Stimulated activated CD4-positive, alpha-beta T cell treated with anti-CD3 and anti-CD28 coated beads, Interleukin-4, amount 100 ng/mL, for 24 hours (primary cell): ENCODE measurements at regions not wholly inside any gene's neighbourhood (a gene's known extent, or its start where the extent isn't known, plus 50 kb on each side); places are given as distances from the start of the nearest gene placed in this dataset.

Experiments used
- DNase-seq: peaks from one replicate; pipeline ENCODE4 v3.0.0-alpha.2; 2020

DNA sequence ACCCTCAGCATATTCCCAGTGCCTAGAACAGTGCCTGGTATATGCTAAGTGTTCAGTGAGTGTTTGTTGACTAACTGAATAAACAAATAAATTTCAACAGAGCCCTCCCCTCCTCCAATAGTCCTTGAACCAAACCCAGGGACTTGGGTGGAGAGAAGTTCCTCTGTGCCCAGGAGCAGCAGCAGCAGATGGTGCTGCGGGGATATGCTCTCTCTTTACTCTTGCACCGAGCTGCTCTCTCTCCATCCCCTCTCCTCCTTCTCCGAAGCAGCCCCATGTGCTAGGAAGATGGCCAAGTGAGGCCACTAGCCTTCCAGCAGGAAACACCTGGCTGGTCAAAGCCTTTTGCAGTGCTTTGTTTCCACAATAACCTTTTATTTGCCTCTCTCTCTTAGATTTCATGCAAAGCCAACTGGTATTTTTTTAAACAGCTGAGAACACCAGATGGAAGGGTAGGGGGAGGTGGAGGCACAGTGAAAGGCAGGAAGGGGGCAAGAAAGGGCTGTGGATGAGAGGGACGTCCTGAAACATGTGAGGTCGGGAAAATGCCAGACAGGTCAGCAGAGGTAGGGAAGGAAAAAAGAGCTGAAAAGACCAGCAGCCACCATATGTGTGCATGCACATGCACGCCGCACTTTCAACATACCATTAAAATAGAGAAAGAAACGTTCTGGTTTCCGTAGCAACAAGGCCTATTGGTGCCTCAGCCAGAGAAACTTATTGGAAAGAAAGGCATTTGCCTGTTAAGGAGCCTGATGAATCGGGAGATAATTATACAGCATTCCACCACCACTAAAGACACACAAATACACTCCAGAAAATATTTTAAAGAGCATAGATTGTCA lies 78.9 kb downstream of the EMP1 start:
- DNase-seq, result no peak

DNA sequence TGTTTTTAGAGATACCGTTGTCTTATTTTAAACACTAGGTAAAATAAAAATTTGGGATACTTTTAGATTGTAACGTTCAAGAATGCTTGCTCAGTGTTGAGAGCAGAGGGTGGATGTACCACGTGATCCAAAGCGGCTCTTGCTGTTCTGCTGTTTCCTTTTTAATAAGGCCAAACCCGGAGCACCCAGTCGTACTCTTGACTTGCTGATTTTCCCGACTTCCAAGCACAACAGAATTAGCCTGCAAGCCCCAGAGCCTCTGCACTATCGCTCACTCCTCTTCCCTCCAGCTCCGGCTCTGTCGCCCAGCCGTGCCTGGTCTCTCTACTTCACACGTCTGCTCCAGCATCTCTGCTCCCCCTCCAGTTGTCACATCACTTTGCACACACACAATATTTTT lies 77.3 kb downstream of the EMP1 start:
- no peak for DNase-seq

DNA sequence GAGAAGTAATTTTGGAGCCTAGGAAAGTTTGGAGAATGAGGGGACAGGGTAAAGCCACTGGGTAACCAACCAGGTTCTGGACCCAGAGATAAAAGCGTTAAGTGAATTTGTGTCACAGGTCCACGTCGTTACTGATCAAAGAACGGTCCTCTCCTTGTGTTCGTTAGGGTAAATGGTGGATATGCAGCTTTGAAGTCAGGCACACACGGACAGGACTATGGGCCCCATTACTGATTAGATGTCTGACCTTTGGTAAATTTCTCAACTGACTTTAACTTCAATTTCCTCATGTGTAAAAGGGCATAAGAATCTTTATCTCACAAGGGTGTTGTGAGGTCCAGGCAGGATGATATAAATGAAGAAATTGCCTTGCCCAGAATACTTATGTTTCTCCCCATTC lies 76.6 kb downstream of the EMP1 start:
- no peak for DNase-seq

DNA sequence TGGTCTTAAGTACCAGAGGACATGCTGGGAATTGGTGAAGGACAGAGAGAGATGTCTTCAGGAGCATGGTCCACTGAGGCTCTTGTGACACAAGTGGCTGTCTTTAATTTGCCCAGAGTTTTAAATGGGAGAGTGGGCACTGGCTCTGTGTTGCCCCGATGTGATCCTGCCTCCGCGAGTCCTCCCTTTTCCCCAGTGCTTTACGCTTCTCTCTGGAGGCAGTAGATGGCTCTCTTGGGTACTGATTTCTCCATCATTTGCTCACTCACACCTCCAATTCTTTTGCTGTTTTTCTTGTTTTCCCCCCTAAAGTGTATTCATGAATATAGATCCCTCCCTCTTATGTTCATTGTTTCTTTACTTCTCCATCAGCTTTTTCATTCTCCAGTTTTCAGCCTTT lies 74.3 kb downstream of the EMP1 start:
- no peak for DNase-seq
